Gastrocnemius medialis (tissue), 4 donors: ENCODE measurements at regions not wholly inside any gene's neighbourhood (a gene's known extent, or its start where the extent isn't known, plus 50 kb on each side); places are given as distances from the start of the nearest gene placed in this dataset.

ENCODE experiments used
- POLR2A ChIP-seq, 2 donors: fragments of 450-650 bp; IDR thresholded peaks; one replicate each; pipeline ENCODE4 v1.6.1; 2017; ENCODE audit warnings: antibody characterized with exemption in 2 of 2, mild to moderate bottlenecking in 2 of 2, moderate library complexity in 2 of 2
- TF ChIP-seq, protein P1 (sequence below), 5 experiments: fragments of 450-650 bp in 3 of 5; fragments of 200-600 bp in 2 of 5; sonication (generic) in 2 of 5; IDR thresholded peaks in 4 of 5; conservative IDR thresholded peaks in 1 of 5; 1 replicate in 4 of 5; 2 replicates in 1 of 5; pipeline ENCODE4 v1.5.1; 2016 to 2019; ENCODE audit warnings: antibody characterized with exemption in 5 of 5, mild to moderate bottlenecking in 3 of 5, moderate library complexity in 3 of 5

DNA sequence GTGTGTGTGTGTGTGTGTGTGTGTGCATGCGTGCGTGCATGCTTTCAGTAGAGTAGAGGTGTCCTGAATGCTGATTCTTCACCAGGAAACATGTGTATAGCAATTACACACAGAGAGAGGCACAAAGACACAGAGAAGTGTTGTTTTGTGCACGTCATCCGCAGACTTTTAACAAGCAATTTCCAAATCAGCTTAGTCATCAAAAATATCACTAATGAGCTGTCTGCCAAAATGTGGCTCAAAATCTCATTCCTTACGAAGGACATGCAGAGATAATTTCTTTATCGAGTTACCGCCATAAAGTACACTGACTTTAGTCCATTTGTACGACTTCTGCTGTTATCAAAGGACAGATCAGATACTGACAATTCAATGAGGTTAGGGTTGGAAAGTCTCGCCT, 274.9 kb upstream of the RARB start:
- TF ChIP-seq, protein P1, sequence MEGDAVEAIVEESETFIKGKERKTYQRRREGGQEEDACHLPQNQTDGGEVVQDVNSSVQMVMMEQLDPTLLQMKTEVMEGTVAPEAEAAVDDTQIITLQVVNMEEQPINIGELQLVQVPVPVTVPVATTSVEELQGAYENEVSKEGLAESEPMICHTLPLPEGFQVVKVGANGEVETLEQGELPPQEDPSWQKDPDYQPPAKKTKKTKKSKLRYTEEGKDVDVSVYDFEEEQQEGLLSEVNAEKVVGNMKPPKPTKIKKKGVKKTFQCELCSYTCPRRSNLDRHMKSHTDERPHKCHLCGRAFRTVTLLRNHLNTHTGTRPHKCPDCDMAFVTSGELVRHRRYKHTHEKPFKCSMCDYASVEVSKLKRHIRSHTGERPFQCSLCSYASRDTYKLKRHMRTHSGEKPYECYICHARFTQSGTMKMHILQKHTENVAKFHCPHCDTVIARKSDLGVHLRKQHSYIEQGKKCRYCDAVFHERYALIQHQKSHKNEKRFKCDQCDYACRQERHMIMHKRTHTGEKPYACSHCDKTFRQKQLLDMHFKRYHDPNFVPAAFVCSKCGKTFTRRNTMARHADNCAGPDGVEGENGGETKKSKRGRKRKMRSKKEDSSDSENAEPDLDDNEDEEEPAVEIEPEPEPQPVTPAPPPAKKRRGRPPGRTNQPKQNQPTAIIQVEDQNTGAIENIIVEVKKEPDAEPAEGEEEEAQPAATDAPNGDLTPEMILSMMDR (IDR thresholded peaks at IDR 0.05 in 4 of 5, conservative IDR thresholded peaks at IDR 0.05 in 1 of 5) = no peak
- TF ChIP-seq POLR2A (IDR thresholded peaks at IDR 0.05) = no peak
